Heart left ventricle (tissue), 13 donors: ENCODE measurements at regions not wholly inside any gene's neighbourhood (a gene's known extent, or its start where the extent isn't known, plus 50 kb on each side); places are given as distances from the start of the nearest gene placed in this dataset.

Experiments used
- POLR2A ChIP-seq, 2 donors: fragments of 450-650 bp; IDR thresholded peaks; one replicate each; pipeline ENCODE4 v1.6.1; 2017; ENCODE audit warnings: antibody characterized with exemption in 2 of 2, mild to moderate bottlenecking in 2 of 2, moderate library complexity in 2 of 2
- TF ChIP-seq, protein P1 (sequence below), 12 donors: fragments of 200-600 bp; sonication (generic) in 4 of 12; IDR thresholded peaks; one replicate each; pipeline versions ENCODE4 v1.5.0 to v1.8.0; 2018 to 2022; ENCODE audit warnings: antibody characterized with exemption in 12 of 12, mild to moderate bottlenecking in 5 of 12
- donor health status: ischemic (EF 13 %, LVEDD 7.1; RV severe dilation, severe dysfunction).
- donor health status: DM: no; HTN: yes; CAD: no.
- donor health status: DM: no; HTN: no; CAD: no.
- donor health status: ischemic (EF 25% LVEDD 6.9; RV normal size, moderate dysfunction).
- donor health status: ischemic (EF 25% LVEDD 5.7; RV mildly dilated, moderate dysfunction).
- donor health status: ischemic (EF 35%, LVEDD 5.7; RV mildly dilated, moderate dysfunction).
- donor health status: nonischemic (EF 11% LVEDD 7.7; RV severe dilation, severe dysfunction).
- donor health status: DM: yes; HTN: yes; CAD: no.
- donor health status: PGD.
- donor health status: ischemic (EF 29% LVEDD 5.4; RV normal size, mild dysfunction).
- donor health status: nonischemic (EF 23%, LVEDD 6.1; RV moderate dilation, normal function).

DNA sequence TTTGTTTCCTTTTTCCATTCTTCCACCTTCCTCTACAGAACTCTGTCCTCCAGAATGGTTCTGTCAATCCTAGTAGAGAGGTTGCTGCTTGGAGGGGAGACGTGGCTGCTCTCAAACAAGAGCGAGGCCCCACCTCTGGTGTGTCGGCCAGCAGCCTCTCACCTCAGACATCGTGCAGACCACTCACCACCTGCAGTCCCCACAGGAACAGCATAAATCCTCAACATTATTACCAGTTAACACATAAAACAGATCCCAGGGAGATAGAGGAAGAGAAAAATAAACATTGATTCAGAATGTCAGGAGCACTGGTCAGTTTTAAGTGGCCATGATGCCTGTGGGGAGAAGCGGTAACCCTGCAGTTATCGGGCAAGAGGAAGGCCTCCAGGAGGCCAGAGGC lies 485.9 kb upstream of the DPP6 start:
- TF ChIP-seq, protein P1, sequence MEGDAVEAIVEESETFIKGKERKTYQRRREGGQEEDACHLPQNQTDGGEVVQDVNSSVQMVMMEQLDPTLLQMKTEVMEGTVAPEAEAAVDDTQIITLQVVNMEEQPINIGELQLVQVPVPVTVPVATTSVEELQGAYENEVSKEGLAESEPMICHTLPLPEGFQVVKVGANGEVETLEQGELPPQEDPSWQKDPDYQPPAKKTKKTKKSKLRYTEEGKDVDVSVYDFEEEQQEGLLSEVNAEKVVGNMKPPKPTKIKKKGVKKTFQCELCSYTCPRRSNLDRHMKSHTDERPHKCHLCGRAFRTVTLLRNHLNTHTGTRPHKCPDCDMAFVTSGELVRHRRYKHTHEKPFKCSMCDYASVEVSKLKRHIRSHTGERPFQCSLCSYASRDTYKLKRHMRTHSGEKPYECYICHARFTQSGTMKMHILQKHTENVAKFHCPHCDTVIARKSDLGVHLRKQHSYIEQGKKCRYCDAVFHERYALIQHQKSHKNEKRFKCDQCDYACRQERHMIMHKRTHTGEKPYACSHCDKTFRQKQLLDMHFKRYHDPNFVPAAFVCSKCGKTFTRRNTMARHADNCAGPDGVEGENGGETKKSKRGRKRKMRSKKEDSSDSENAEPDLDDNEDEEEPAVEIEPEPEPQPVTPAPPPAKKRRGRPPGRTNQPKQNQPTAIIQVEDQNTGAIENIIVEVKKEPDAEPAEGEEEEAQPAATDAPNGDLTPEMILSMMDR (IDR thresholded peaks at IDR 0.05), result no peak
- TF ChIP-seq POLR2A (IDR thresholded peaks at IDR 0.05), result no peak
